ENCODE measurements at regions not wholly inside any gene's neighbourhood (a gene's known extent, or its start where the extent isn't known, plus 50 kb on each side); places are given as distances from the start of the nearest gene placed in this dataset.

GRCh38 chr2:82728090-82728489 is 1731.0 kb downstream of the SUCLG1 start:
- H3K27me3 ChIP-seq (ENCODE audit: insufficient read depth, low read length, poor library complexity, severe bottlenecking) = no peaks in the 10 kb centered on the region
- no peaks in the 10 kb centered on the region for H3F3A ChIP-seq (ENCODE audit: low read depth)
- no peak overlapping the region for H3K4me2 ChIP-seq (ENCODE audit: low read depth, low read length, poor library complexity, severe bottlenecking)
- no peaks in the 10 kb centered on the region for H3K79me2 ChIP-seq (ENCODE audit: insufficient read depth, low read length)
- H3K9me3 ChIP-seq (ENCODE audit: insufficient read depth, low read depth, low read length) = no peaks in the 10 kb centered on the region
- H3K4me3 ChIP-seq (ENCODE audit: low read length, poor library complexity, severe bottlenecking) = no peak overlapping the region
- H2AFZ ChIP-seq (ENCODE audit: low read length) = no peak overlapping the region
- no peak overlapping the region for H3K9ac ChIP-seq (ENCODE audit: low read depth, low read length, poor library complexity, severe bottlenecking)
- TF ChIP-seq CTCF (conservative IDR thresholded peaks at IDR 0.05; ENCODE audit: low read length) (no peak), EZH2phosphoT487 (IDR thresholded peaks at IDR 0.05; ENCODE audit: borderline replicate concordance) (no peak)
- H4K20me1 ChIP-seq (ENCODE audit: insufficient read depth, low read length, poor library complexity, severe bottlenecking) = no peaks in the 10 kb centered on the region
- H3K9me2 ChIP-seq (replicated peaks; ENCODE audit: low read depth, low read length) = no peaks in the 10 kb centered on the region
- H3K4me1 ChIP-seq (ENCODE audit: insufficient read depth, low read length, poor library complexity, severe bottlenecking) = no peaks in the 10 kb centered on the region
- no peaks in the 10 kb centered on the region for H3K36me3 ChIP-seq (ENCODE audit: insufficient read depth, low read length)

DNA sequence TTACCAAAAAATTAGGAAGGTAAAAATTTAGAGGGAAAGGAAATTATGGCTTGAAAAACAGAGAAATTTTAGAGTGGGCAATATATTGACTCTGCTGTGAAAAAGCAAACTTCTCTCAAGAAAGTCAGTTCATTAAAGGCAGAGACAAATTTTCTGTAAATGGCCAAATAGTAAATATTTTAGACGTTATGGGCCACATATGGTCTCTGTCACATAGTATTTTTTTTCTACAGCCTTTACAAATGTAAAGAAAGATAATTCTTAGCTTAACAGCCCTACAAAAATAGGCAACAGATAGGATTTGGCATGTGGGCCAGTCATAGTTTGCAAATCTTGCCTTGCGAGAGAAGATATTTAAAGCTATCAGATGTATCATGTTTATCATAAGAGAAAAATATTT is 1750.4 kb downstream of the SUCLG1 start:
- Histone ChIP-seq H3K27me3 (ENCODE audit: insufficient read depth, low read length, poor library complexity, severe bottlenecking) (no peaks in the 10 kb centered on the region), H3K9ac (ENCODE audit: low read depth, low read length, poor library complexity, severe bottlenecking) (no peak overlapping the region), H4K20me1 (ENCODE audit: insufficient read depth, low read length, poor library complexity, severe bottlenecking) (no peaks in the 10 kb centered on the region), H3K9me3 (ENCODE audit: insufficient read depth, low read depth, low read length) (no peaks in the 10 kb centered on the region), H3K4me3 (ENCODE audit: low read length, poor library complexity, severe bottlenecking) (no peak overlapping the region), H3K79me2 (ENCODE audit: insufficient read depth, low read length) (no peaks in the 10 kb centered on the region), H3K4me2 (ENCODE audit: low read depth, low read length, poor library complexity, severe bottlenecking) (no peak overlapping the region), H3K4me1 (ENCODE audit: insufficient read depth, low read length, poor library complexity, severe bottlenecking) (no peaks in the 10 kb centered on the region), H3K36me3 (ENCODE audit: insufficient read depth, low read length) (no peaks in the 10 kb centered on the region), H2AFZ (ENCODE audit: low read length) (no peak overlapping the region), H3F3A (ENCODE audit: low read depth) (no peaks in the 10 kb centered on the region), H3K9me2 (replicated peaks; ENCODE audit: low read depth, low read length) (no peaks in the 10 kb centered on the region)
- TF ChIP-seq CTCF (conservative IDR thresholded peaks at IDR 0.05; ENCODE audit: low read length) (no peak), EZH2phosphoT487 (IDR thresholded peaks at IDR 0.05; ENCODE audit: borderline replicate concordance) (no peak)

DNA sequence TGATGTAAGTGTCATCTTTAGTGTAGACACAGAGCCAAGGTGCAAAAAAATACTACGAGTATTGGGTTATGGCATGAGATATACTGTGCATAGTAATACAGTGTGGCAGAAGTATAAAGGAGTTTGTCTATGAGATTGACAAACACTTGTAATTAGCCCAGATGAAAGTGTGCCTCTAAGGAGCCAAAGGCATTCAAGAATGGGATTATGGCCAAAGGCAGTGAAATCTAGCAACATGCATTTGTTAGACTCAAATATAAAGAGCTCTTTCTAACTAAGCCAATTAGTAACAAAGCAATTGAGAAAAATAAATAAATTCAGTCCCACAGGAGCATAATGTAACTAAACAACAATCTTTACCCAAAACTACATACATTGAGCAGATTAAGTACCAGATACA is 1761.8 kb downstream of the SUCLG1 start:
- Histone ChIP-seq H2AFZ (ENCODE audit: low read length) (no peak overlapping the region), H3K79me2 (ENCODE audit: insufficient read depth, low read length) (no peaks in the 10 kb centered on the region), H3K36me3 (ENCODE audit: insufficient read depth, low read length) (no peaks in the 10 kb centered on the region), H3K9me3 (ENCODE audit: insufficient read depth, low read depth, low read length) (no peaks in the 10 kb centered on the region), H3K27me3 (ENCODE audit: insufficient read depth, low read length, poor library complexity, severe bottlenecking) (no peaks in the 10 kb centered on the region), H3K4me2 (ENCODE audit: low read depth, low read length, poor library complexity, severe bottlenecking) (no peak overlapping the region), H3K9ac (ENCODE audit: low read depth, low read length, poor library complexity, severe bottlenecking) (no peak overlapping the region), H3K4me3 (ENCODE audit: low read length, poor library complexity, severe bottlenecking) (no peak overlapping the region), H4K20me1 (ENCODE audit: insufficient read depth, low read length, poor library complexity, severe bottlenecking) (no peaks in the 10 kb centered on the region), H3F3A (ENCODE audit: low read depth) (no peaks in the 10 kb centered on the region), H3K4me1 (ENCODE audit: insufficient read depth, low read length, poor library complexity, severe bottlenecking) (no peaks in the 10 kb centered on the region), H3K9me2 (replicated peaks; ENCODE audit: low read depth, low read length) (no peaks in the 10 kb centered on the region)
- TF ChIP-seq CTCF (conservative IDR thresholded peaks at IDR 0.05; ENCODE audit: low read length) (no peak), EZH2phosphoT487 (IDR thresholded peaks at IDR 0.05; ENCODE audit: borderline replicate concordance) (no peak)

All from Loucy (cell line).